CD14-positive monocyte (primary cell): ENCODE measurements at regions not wholly inside any gene's neighbourhood (a gene's known extent, or its start where the extent isn't known, plus 50 kb on each side); places are given as distances from the start of the nearest gene placed in this dataset.
"Not testable (repeated sequence)": the region's sequence is repeated elsewhere in the genome, so short reads cannot be mapped to it uniquely, and the experiment has no call there.

ENCODE experiments used
- DNase-seq, 3 donors: peaks; one replicate each; pipeline ENCODE4 v3.0.0-alpha.2; 2011 to 2022
- H2AFZ ChIP-seq: 2 replicates; pipeline ENCODE4 v1.6.0; 2012; ENCODE audit warnings: mild to moderate bottlenecking, low read depth, low read length, inconsistent platforms; ENCODE audit not compliant: insufficient read depth, poor library complexity, severe bottlenecking
- H3K27ac ChIP-seq, 2 donors: 1 replicate in 1 of 2; 2 replicates in 1 of 2; pipeline ENCODE4 v1.5.1; 2012 to 2013; ENCODE audit warnings: low read length in 2 of 2, control low read depth in 1 of 2, inconsistent platforms in 1 of 2, low read depth in 1 of 2, mild to moderate bottlenecking in 1 of 2
- H3K27me3 ChIP-seq, 2 donors: one replicate each; pipeline versions ENCODE4 v1.6.0 to v1.6.1; 2011 to 2013; ENCODE audit warnings: low read length in 2 of 2; ENCODE audit not compliant: control insufficient read depth in 2 of 2, insufficient read depth in 2 of 2
- H3K36me3 ChIP-seq, 2 donors: replicated peaks in 1 of 2; 1 replicate in 1 of 2; 2 replicates in 1 of 2; pipeline versions ENCODE4 v1.5.1 to v1.6.1; 2012 to 2013; ENCODE audit warnings: low read length in 2 of 2, control low read depth in 1 of 2, inconsistent platforms in 1 of 2, mild to moderate bottlenecking in 1 of 2; ENCODE audit not compliant: insufficient read depth in 2 of 2, control insufficient read depth in 1 of 2
- H3K4me1 ChIP-seq, 2 donors: 1 replicate in 1 of 2; 2 replicates in 1 of 2; pipeline versions ENCODE4 v1.5.1 to v1.6.1; 2012 to 2013; ENCODE audit warnings: low read length in 2 of 2, control low read depth in 1 of 2, inconsistent platforms in 1 of 2, mild to moderate bottlenecking in 1 of 2, moderate library complexity in 1 of 2; ENCODE audit not compliant: insufficient read depth in 2 of 2, control insufficient read depth in 1 of 2
- H3K4me2 ChIP-seq: replicated peaks from 2 replicates; pipeline ENCODE3; 2012; ENCODE audit warnings: low read length, moderate library complexity, mild to moderate bottlenecking; ENCODE audit not compliant: poor library complexity, severe bottlenecking; ENCODE audit errors: extremely low read depth
- H3K4me3 ChIP-seq, 3 experiments: fragments of 200-600 bp in 1 of 3; sonication (generic) in 1 of 3; replicated peaks in 1 of 3; 1 replicate in 2 of 3; 2 replicates in 1 of 3; pipeline ENCODE4 v1.5.1; 2011 to 2013; ENCODE audit warnings: low read length in 3 of 3, mild to moderate bottlenecking in 3 of 3, control low read depth in 2 of 3, low read depth in 2 of 3, inconsistent platforms in 1 of 3, moderate library complexity in 1 of 3
- H3K79me2 ChIP-seq: 2 replicates; pipeline ENCODE4 v1.6.0; 2012; ENCODE audit warnings: mild to moderate bottlenecking, control low read depth, inconsistent platforms, low read length, moderate library complexity; ENCODE audit not compliant: insufficient read depth
- H3K9ac ChIP-seq: 2 replicates; pipeline ENCODE4 v1.6.0; 2017; ENCODE audit warnings: low read length, mild to moderate bottlenecking; ENCODE audit not compliant: insufficient read depth, poor library complexity, severe bottlenecking
- H3K9me3 ChIP-seq, 2 donors: replicated peaks in 1 of 2; 1 replicate in 1 of 2; 2 replicates in 1 of 2; pipeline versions ENCODE4 v1.5.1 to v1.6.1; 2012 to 2013; ENCODE audit warnings: low read length in 2 of 2, control low read depth in 1 of 2; ENCODE audit not compliant: control insufficient read depth in 1 of 2, insufficient read depth in 1 of 2
- H4K20me1 ChIP-seq: 2 replicates; pipeline ENCODE4 v1.6.0; 2012; ENCODE audit warnings: mild to moderate bottlenecking, low read length, control low read depth, moderate library complexity; ENCODE audit not compliant: insufficient read depth
- H3K27ac Mint-ChIP-seq, 7 donors: one replicate each; pipeline ENCODE4 v1.8.0; 2020; ENCODE audit warnings: mild to moderate bottlenecking in 7 of 7, mixed read lengths in 7 of 7, moderate library complexity in 6 of 7, inconsistent platforms in 2 of 7
- H3K27me3 Mint-ChIP-seq, 3 donors: one replicate each; pipeline ENCODE4 v1.8.0; 2021 to 2022; ENCODE audit warnings: low read depth in 3 of 3, mild to moderate bottlenecking in 3 of 3, mixed read lengths in 3 of 3, moderate library complexity in 3 of 3, inconsistent platforms in 1 of 3
- H3K36me3 Mint-ChIP-seq, 2 donors: one replicate each; pipeline ENCODE4 v1.8.0; 2020; ENCODE audit warnings: mixed read lengths in 2 of 2, inconsistent platforms in 1 of 2, mild to moderate bottlenecking in 1 of 2
- H3K4me1 Mint-ChIP-seq: one replicate; pipeline ENCODE4 v1.8.0; 2020; ENCODE audit warnings: mild to moderate bottlenecking, mixed read lengths
- H3K4me3 Mint-ChIP-seq, 2 donors: one replicate each; pipeline ENCODE4 v1.8.0; 2020; ENCODE audit warnings: mild to moderate bottlenecking in 2 of 2, mixed read lengths in 2 of 2, moderate library complexity in 1 of 2
- H3K9me3 Mint-ChIP-seq, 7 donors: one replicate each; pipeline ENCODE4 v1.8.0; 2020 to 2022; ENCODE audit warnings: mixed read lengths in 7 of 7, mild to moderate bottlenecking in 6 of 7, moderate library complexity in 6 of 7, inconsistent platforms in 2 of 7
- CTCF ChIP-seq: fragments of 200-600 bp; IDR thresholded peaks from one replicate; pipeline ENCODE4 v1.8.0; 2022; ENCODE audit warnings: antibody characterized with exemption, mild to moderate bottlenecking
- WGBS: methylation state at CpG from one replicate; pipeline ENCODE4 v1.1.5; 2013; ENCODE audit warnings: missing lambda C conversion rate; ENCODE audit not compliant: insufficient coverage; 5-methylcytosine and 5-hydroxymethylcytosine counted together
- intact Hi-C, 2 donors: fragments of 100-400 bp; cut with micrococcal nuclease; formaldehyde crosslinking; loops; one replicate each; pipeline versions ENCODE4 v1.15.0 to v1.15.1; 2023

GRCh38 chr1:143563761-143564160 is 408.0 kb downstream of the FAM72C start:
- H3K27me3 ChIP-seq, H3K9ac ChIP-seq, H3K79me2 ChIP-seq, H3K36me3 Mint-ChIP-seq, H2AFZ ChIP-seq, H3K4me3 Mint-ChIP-seq, H3K36me3 ChIP-seq, H3K27ac ChIP-seq, H3K9me3 ChIP-seq, DNase-seq, intact Hi-C loops, H3K27me3 Mint-ChIP-seq, H4K20me1 ChIP-seq, H3K4me1 ChIP-seq, H3K4me3 ChIP-seq, H3K27ac Mint-ChIP-seq, H3K4me1 Mint-ChIP-seq, H3K4me2 ChIP-seq: not testable (repeated sequence)
- peaks cover 0 to 24% (median 6%) of the 10 kb centered on the region in 7 donors for H3K9me3 Mint-ChIP-seq
- 86% methylated on average over 10 of the region's 20 CpGs for WGBS

GRCh38 chr1:143553627-143554026 is 418.2 kb downstream of the FAM72C start:
- H3K36me3 ChIP-seq: no peaks in the 10 kb centered on the region
- H2AFZ ChIP-seq: no peak overlapping the region
- no peak overlapping the region for H3K4me2 ChIP-seq
- H3K9ac ChIP-seq: no peak overlapping the region
- H3K4me1 ChIP-seq: no peaks in the 10 kb centered on the region
- Mint-ChIP-seq H3K36me3 (no peaks in the 10 kb centered on the region), H3K27me3 (peaks cover 0 to 3% (median 3%) of the 10 kb centered on the region in 3 donors), H3K27ac (no peak overlapping the region), H3K9me3 (peaks cover 0 to 13% (median 2%) of the 10 kb centered on the region in 7 donors), H3K4me3 (no peak overlapping the region), H3K4me1 (no peaks in the 10 kb centered on the region)
- no peaks in the 10 kb centered on the region for H4K20me1 ChIP-seq
- no peaks in the 10 kb centered on the region for H3K27me3 ChIP-seq
- no peak for DNase-seq
- no CpG with 5 or more reads among the region's 4 CpGs for WGBS
- H3K4me3 ChIP-seq: no peak overlapping the region
- peaks cover 0 to 3% of the 10 kb centered on the region in 2 donors for H3K9me3 ChIP-seq
- H3K79me2 ChIP-seq: no peaks in the 10 kb centered on the region
- no peak overlapping the region for H3K27ac ChIP-seq
- no peak for TF ChIP-seq CTCF
- intact Hi-C loops: no loop called here

GRCh38 chr1:143504703-143505102 is 467.1 kb downstream of the FAM72C start:
- H3K9me3 ChIP-seq, H3K4me1 ChIP-seq, H3K4me1 Mint-ChIP-seq, DNase-seq, H2AFZ ChIP-seq, H3K27ac ChIP-seq, H3K4me2 ChIP-seq, H3K27me3 ChIP-seq, H3K9ac ChIP-seq, intact Hi-C loops, H3K4me3 ChIP-seq, H3K79me2 ChIP-seq, H4K20me1 ChIP-seq, H3K36me3 ChIP-seq: not testable (repeated sequence)
- peak overlapping the region in 1 of 2 donors; percentile 43 for H3K4me3 Mint-ChIP-seq
- H3K27me3 Mint-ChIP-seq: peaks cover 12 to 20% (median 15%) of the 10 kb centered on the region in 3 donors
- peaks cover 3 to 18% of the 10 kb centered on the region in 2 donors for H3K36me3 Mint-ChIP-seq
- peak overlapping the region in 1 of 7 donors; percentile 7 for H3K27ac Mint-ChIP-seq
- peaks cover 20 to 29% (median 26%) of the 10 kb centered on the region in 7 donors for H3K9me3 Mint-ChIP-seq

GRCh38 chr1:143504080-143504479 is 467.7 kb downstream of the FAM72C start:
- Mint-ChIP-seq H3K9me3 (peaks cover 20 to 29% (median 26%) of the 10 kb centered on the region in 7 donors), H3K4me3 (peak overlapping the region in 1 of 2 donors; percentile 26), H3K36me3 (peaks cover 3 to 18% of the 10 kb centered on the region in 2 donors), H3K27me3 (peaks cover 12 to 20% (median 15%) of the 10 kb centered on the region in 3 donors)
- H2AFZ ChIP-seq, H4K20me1 ChIP-seq, H3K27me3 ChIP-seq, H3K79me2 ChIP-seq, H3K9ac ChIP-seq, H3K36me3 ChIP-seq, H3K4me1 ChIP-seq, H3K27ac Mint-ChIP-seq, H3K27ac ChIP-seq, H3K4me2 ChIP-seq, H3K4me3 ChIP-seq, H3K4me1 Mint-ChIP-seq, DNase-seq, intact Hi-C loops, H3K9me3 ChIP-seq: not testable (repeated sequence)
- WGBS: no CpG with 5 or more reads among the region's 2 CpGs
